ENCODE measurements at regions not wholly inside any gene's neighbourhood (a gene's known extent, or its start where the extent isn't known, plus 50 kb on each side); places are given as distances from the start of the nearest gene placed in this dataset.

GRCh38 chr6:113529879-113530278, 327.3 kb upstream of the MARCKS start:
- no peak overlapping the region for H3K4me3 ChIP-seq
- 69 to 71% methylated on average over 1 of the region's 1 CpG for WGBS, 2 donors
- no peak for DNase-seq
- no peak for ATAC-seq
- H3K4me1 ChIP-seq, result peaks cover 0 to 4% (median 0%) of the 10 kb centered on the region in 9 donors
- H3K27me3 ChIP-seq, result no peaks in the 10 kb centered on the region
- H3K9me3 ChIP-seq, result no peaks in the 10 kb centered on the region
- H3K36me3 ChIP-seq, result no peaks in the 10 kb centered on the region
- no peak for TF ChIP-seq CTCF (IDR thresholded peaks at IDR 0.05)
- no peak overlapping the region for H3K27ac ChIP-seq
- intact Hi-C loops (cut with DNase I), result no loop called here

DNA sequence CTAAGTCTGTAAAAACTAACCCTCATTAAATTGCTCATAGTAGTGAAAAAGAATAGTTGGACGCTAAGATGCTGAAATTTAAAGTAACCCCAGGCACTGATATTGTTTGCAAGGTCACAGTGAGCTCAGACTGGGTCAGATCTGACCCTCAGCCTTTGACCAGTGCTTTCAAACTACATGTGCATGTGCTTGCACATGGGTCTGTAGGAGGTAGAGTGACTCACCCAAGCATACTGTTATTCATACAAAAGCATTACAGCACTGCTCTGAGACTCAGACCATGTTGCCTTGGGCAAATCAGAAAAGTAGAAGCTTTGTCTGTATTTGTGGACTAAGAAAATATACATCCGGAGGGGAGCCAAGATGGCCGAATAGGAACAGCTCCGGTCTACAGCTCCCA, 326.4 kb upstream of the MARCKS start:
- no peaks in the 10 kb centered on the region for H3K27me3 ChIP-seq
- 92 to 93% methylated on average over 4 of the region's 4 CpGs for WGBS, 2 donors
- H3K36me3 ChIP-seq, result no peaks in the 10 kb centered on the region
- DNase-seq, result no peak
- no peak overlapping the region for H3K4me3 ChIP-seq
- ATAC-seq, result no peak
- no peak overlapping the region for H3K27ac ChIP-seq
- intact Hi-C loops (cut with DNase I), result no loop called here
- peaks cover 0 to 4% (median 0%) of the 10 kb centered on the region in 9 donors for H3K4me1 ChIP-seq
- no peaks in the 10 kb centered on the region for H3K9me3 ChIP-seq
- TF ChIP-seq CTCF (IDR thresholded peaks at IDR 0.05), result no peak

- TF ChIP-seq CTCF (IDR thresholded peaks at IDR 0.05), result no peak
- WGBS, 2 donors, result 54 to 65% methylated on average over 2 of the region's 2 CpGs
- Histone ChIP-seq H3K9me3 (no peaks in the 10 kb centered on the region), H3K27me3 (no peaks in the 10 kb centered on the region), H3K4me3 (no peak overlapping the region), H3K36me3 (no peaks in the 10 kb centered on the region), H3K4me1 (peaks cover 0 to 4% (median 0%) of the 10 kb centered on the region in 9 donors), H3K27ac (no peak overlapping the region)
- intact Hi-C loops (cut with DNase I), result no loop called here
- ATAC-seq, result no peak
- no peak for DNase-seq
Observed at GRCh38 chr6:113539202-113539601, 317.9 kb upstream of the MARCKS start.

DNA sequence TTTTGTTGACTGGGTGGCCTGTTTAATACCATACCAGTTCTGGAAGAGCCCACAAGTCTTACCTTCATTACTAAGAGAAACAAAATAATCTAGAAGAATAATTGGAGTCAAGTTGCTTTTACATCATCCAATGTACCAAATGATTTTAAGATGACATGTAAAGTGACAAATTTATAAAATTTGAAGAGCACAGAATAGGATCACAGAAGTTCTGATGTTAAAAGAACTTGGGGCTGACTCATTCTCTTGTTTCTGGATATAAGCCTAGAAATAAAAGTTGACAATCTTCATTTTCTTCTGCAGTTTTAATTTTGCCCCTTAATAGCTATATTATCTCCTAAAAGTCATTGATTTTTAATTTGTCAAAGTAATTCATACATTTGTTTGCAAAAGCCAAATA, 317.5 kb upstream of the MARCKS start:
- H3K4me1 ChIP-seq, result peaks cover 0 to 4% (median 0%) of the 10 kb centered on the region in 9 donors
- intact Hi-C loops (cut with DNase I), result no loop called here
- H3K4me3 ChIP-seq, result no peak overlapping the region
- no peak overlapping the region for H3K27ac ChIP-seq
- H3K27me3 ChIP-seq, result no peaks in the 10 kb centered on the region
- no peak for TF ChIP-seq CTCF (IDR thresholded peaks at IDR 0.05)
- ATAC-seq, result no peak
- no peaks in the 10 kb centered on the region for H3K36me3 ChIP-seq
- H3K9me3 ChIP-seq, result no peaks in the 10 kb centered on the region
- DNase-seq, result no peak

GRCh38 chr6:113540466-113540865, 316.7 kb upstream of the MARCKS start:
- Histone ChIP-seq H3K36me3 (no peaks in the 10 kb centered on the region), H3K9me3 (no peaks in the 10 kb centered on the region), H3K4me1 (peaks cover 0 to 4% (median 0%) of the 10 kb centered on the region in 9 donors), H3K27ac (no peak overlapping the region), H3K27me3 (no peaks in the 10 kb centered on the region), H3K4me3 (no peak overlapping the region)
- DNase-seq (no peak), ATAC-seq (no peak)
- no peak for TF ChIP-seq CTCF (IDR thresholded peaks at IDR 0.05)
- intact Hi-C loops (cut with DNase I), result no loop called here
